ENCODE measurements at regions not wholly inside any gene's neighbourhood (a gene's known extent, or its start where the extent isn't known, plus 50 kb on each side); places are given as distances from the start of the nearest gene placed in this dataset.

DNA sequence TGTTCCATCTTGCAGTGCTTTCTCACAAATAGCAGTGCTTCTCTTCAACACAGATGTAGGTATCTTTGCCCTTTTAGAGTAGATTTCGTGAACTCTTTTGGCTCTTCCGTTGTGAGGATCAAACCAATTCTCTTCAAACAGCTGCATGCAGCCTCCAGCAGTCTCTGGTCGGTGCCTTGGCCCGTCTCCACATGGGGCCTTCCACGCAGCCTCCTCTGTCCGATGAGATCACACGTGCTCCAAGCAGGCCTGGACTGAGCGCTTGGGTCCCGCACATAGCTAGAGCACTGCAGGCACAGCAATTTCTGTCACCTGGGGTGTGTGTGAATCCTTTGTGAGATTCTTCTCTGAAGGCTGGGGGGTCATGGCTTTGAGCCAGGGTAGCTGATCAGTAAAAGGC lies 82.8 kb upstream of the KCNE2 start:
- no peak for TF ChIP-seq POLR2A (IDR thresholded peaks at IDR 0.05)
- TF ChIP-seq, protein P1, sequence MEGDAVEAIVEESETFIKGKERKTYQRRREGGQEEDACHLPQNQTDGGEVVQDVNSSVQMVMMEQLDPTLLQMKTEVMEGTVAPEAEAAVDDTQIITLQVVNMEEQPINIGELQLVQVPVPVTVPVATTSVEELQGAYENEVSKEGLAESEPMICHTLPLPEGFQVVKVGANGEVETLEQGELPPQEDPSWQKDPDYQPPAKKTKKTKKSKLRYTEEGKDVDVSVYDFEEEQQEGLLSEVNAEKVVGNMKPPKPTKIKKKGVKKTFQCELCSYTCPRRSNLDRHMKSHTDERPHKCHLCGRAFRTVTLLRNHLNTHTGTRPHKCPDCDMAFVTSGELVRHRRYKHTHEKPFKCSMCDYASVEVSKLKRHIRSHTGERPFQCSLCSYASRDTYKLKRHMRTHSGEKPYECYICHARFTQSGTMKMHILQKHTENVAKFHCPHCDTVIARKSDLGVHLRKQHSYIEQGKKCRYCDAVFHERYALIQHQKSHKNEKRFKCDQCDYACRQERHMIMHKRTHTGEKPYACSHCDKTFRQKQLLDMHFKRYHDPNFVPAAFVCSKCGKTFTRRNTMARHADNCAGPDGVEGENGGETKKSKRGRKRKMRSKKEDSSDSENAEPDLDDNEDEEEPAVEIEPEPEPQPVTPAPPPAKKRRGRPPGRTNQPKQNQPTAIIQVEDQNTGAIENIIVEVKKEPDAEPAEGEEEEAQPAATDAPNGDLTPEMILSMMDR (IDR thresholded peaks at IDR 0.05): no peak
